CD4-positive, alpha-beta T cell (primary cell): ENCODE measurements at regions not wholly inside any gene's neighbourhood (a gene's known extent, or its start where the extent isn't known, plus 50 kb on each side); places are given as distances from the start of the nearest gene placed in this dataset.

Source experiments
- ATAC-seq: fragments of 200-7000 bp; cut with Tn5 transposase; one replicate; pipeline ENCODE4 v1.10.0; 2022; ENCODE audit warnings: mild to moderate bottlenecking; ENCODE audit not compliant: poor library complexity
- CTCF ChIA-PET: fragments of 350-600 bp; sonication (Branson Sonifier 250); formaldehyde crosslinking; loops from one replicate; lab custom pipeline; 2021; ENCODE audit warnings: antibody characterized with exemption, inconsistent platforms; lab: Charles Lee
- POLR2A ChIA-PET: fragments of 350-600 bp; sonication (Branson Sonifier 250); formaldehyde crosslinking; loops from one replicate; lab custom pipeline; 2021; ENCODE audit warnings: antibody characterized with exemption, inconsistent platforms; lab: Charles Lee
- DNase-seq, 14 experiments: peaks; one replicate each; pipeline ENCODE4 v3.0.0-alpha.2; 2013 to 2020; ENCODE audit warnings: mixed read lengths in 2 of 14
- H3K27ac ChIP-seq, 2 donors: one replicate each; pipeline versions ENCODE4 v1.5.1 to v1.7.0; 2013; ENCODE audit warnings: low read length in 2 of 2, low read depth in 1 of 2, mild to moderate bottlenecking in 1 of 2
- H3K27me3 ChIP-seq, 2 experiments: 1 replicate in 1 of 2; 2 replicates in 1 of 2; pipeline versions ENCODE4 v1.6.1 to v1.7.0; 2013; ENCODE audit warnings: low read length in 2 of 2, control low read depth in 1 of 2, mild to moderate bottlenecking in 1 of 2, moderate library complexity in 1 of 2; ENCODE audit not compliant: insufficient read depth in 2 of 2, control insufficient read depth in 1 of 2
- H3K36me3 ChIP-seq: one replicate; pipeline ENCODE4 v1.6.1; 2013; ENCODE audit warnings: low read length, control low read depth; ENCODE audit not compliant: insufficient read depth
- H3K4me1 ChIP-seq: one replicate; pipeline ENCODE4 v1.6.1; 2013; ENCODE audit warnings: low read length, control low read depth; ENCODE audit not compliant: insufficient read depth
- H3K4me3 ChIP-seq: one replicate; pipeline ENCODE4 v1.5.1; 2013; ENCODE audit warnings: mild to moderate bottlenecking, low read length, moderate library complexity
- H3K9me3 ChIP-seq, 2 experiments: 1 replicate in 1 of 2; 2 replicates in 1 of 2; pipeline versions ENCODE4 v1.6.1 to v1.7.0; 2013; ENCODE audit warnings: low read length in 2 of 2, mild to moderate bottlenecking in 2 of 2, control low read depth in 1 of 2, moderate library complexity in 1 of 2; ENCODE audit not compliant: control insufficient read depth in 1 of 2, insufficient read depth in 1 of 2
- H3K27ac Mint-ChIP-seq: one replicate; pipeline ENCODE4 v1.8.0; 2020; ENCODE audit warnings: mixed read lengths
- H3K27me3 Mint-ChIP-seq: one replicate; pipeline ENCODE4 v1.8.0; 2021; ENCODE audit warnings: mixed read lengths
- H3K36me3 Mint-ChIP-seq: one replicate; pipeline ENCODE4 v1.8.0; 2021; ENCODE audit warnings: low read depth, mixed read lengths
- H3K4me1 Mint-ChIP-seq: one replicate; pipeline ENCODE4 v1.8.0; 2021; ENCODE audit warnings: low read depth, mixed read lengths
- H3K4me3 Mint-ChIP-seq: one replicate; pipeline ENCODE4 v1.8.0; 2020; ENCODE audit warnings: mild to moderate bottlenecking, mixed read lengths
- H3K9me3 Mint-ChIP-seq: one replicate; pipeline ENCODE4 v1.8.0; 2020; ENCODE audit warnings: mixed read lengths
- CTCF ChIP-seq: fragments of 200-600 bp; IDR thresholded peaks from one replicate; pipeline ENCODE4 v1.8.0; 2022; ENCODE audit warnings: antibody characterized with exemption, mild to moderate bottlenecking
- intact Hi-C, 2 experiments: fragments of 100-400 bp; cut with DNase I in 1 of 2; cut with micrococcal nuclease in 1 of 2; formaldehyde crosslinking; loops; one replicate each; pipeline versions ENCODE4 v1.15.1 to v1.9.0; 2023 to 2025; cut with DNase I, micrococcal nuclease

- no peaks in the 10 kb centered on the region for H3K4me1 ChIP-seq
- ATAC-seq, result no peak
- TF ChIP-seq CTCF, result no peak
- DNase-seq, result no peak
- H3K4me1 Mint-ChIP-seq, result no peaks in the 10 kb centered on the region
- CTCF ChIA-PET, result no interaction called here
- no peak overlapping the region for H3K27ac Mint-ChIP-seq
- H3K27me3 ChIP-seq, result no peaks in the 10 kb centered on the region
- no peak overlapping the region for H3K4me3 ChIP-seq
- no peaks in the 10 kb centered on the region for H3K9me3 Mint-ChIP-seq
- POLR2A ChIA-PET, result no interaction called here
- no peak overlapping the region for H3K27ac ChIP-seq
- H3K36me3 Mint-ChIP-seq, result no peaks in the 10 kb centered on the region
- no peaks in the 10 kb centered on the region for H3K9me3 ChIP-seq
- intact Hi-C loops, result no loop called here
- H3K36me3 ChIP-seq, result no peaks in the 10 kb centered on the region
- H3K27me3 Mint-ChIP-seq, result peaks cover 10% of the 10 kb centered on the region
- H3K4me3 Mint-ChIP-seq, result no peak overlapping the region
Observed at GRCh38 chr2:222774941-222775340, 85.9 kb upstream of the ACSL3 start.

- no peak for TF ChIP-seq CTCF
- H3K4me1 ChIP-seq, result no peaks in the 10 kb centered on the region
- Mint-ChIP-seq H3K36me3 (no peaks in the 10 kb centered on the region), H3K27ac (no peak overlapping the region), H3K4me3 (no peak overlapping the region), H3K9me3 (no peaks in the 10 kb centered on the region), H3K27me3 (peaks cover 10% of the 10 kb centered on the region), H3K4me1 (no peaks in the 10 kb centered on the region)
- H3K4me3 ChIP-seq, result no peak overlapping the region
- no peaks in the 10 kb centered on the region for H3K36me3 ChIP-seq
- H3K9me3 ChIP-seq, result no peaks in the 10 kb centered on the region
- no peaks in the 10 kb centered on the region for H3K27me3 ChIP-seq
- DNase-seq (no peak), ATAC-seq (no peak)
- H3K27ac ChIP-seq, result no peak overlapping the region
- ChIA-PET POLR2A (no interaction called here), CTCF (interaction anchor here (0.7 to 1.1 kb wide), 3 partner anchors 13 to 25 kb away, joined by 3 to 7 read pairs (median 3); no protein-coding TSS in a partner anchor)
- intact Hi-C loops, result no loop called here
Observed at GRCh38 chr2:222776792-222777191, 84.0 kb upstream of the ACSL3 start.

GRCh38 chr2:222778400-222778799 lies 82.4 kb upstream of the ACSL3 start:
- Mint-ChIP-seq H3K4me3 (no peak overlapping the region), H3K4me1 (no peaks in the 10 kb centered on the region), H3K9me3 (no peaks in the 10 kb centered on the region), H3K27me3 (peaks cover 10% of the 10 kb centered on the region), H3K27ac (no peak overlapping the region), H3K36me3 (no peaks in the 10 kb centered on the region)
- POLR2A ChIA-PET, result no interaction called here
- Histone ChIP-seq H3K4me1 (no peaks in the 10 kb centered on the region), H3K36me3 (no peaks in the 10 kb centered on the region), H3K9me3 (no peaks in the 10 kb centered on the region), H3K27ac (no peak overlapping the region), H3K27me3 (no peaks in the 10 kb centered on the region), H3K4me3 (no peak overlapping the region)
- DNase-seq, result no peak
- ATAC-seq, result no peak
- intact Hi-C loops, result no loop called here
- no peak for TF ChIP-seq CTCF
- CTCF ChIA-PET, result no interaction called here
